BE2C (cell line): ENCODE measurements at regions not wholly inside any gene's neighbourhood (a gene's known extent, or its start where the extent isn't known, plus 50 kb on each side); places are given as distances from the start of the nearest gene placed in this dataset.

Experiments used
- DNase-seq: peaks from one replicate; pipeline ENCODE4 v3.0.0-alpha.2; 2020
- H3K27me3 ChIP-seq: fragments of 250-450 bp; sonication (Bioruptor Pico); 2 replicates; pipeline ENCODE4 v1.5.1; 2020; ENCODE audit warnings: mild to moderate bottlenecking
- H3K36me3 ChIP-seq: fragments of 250-450 bp; sonication (Bioruptor Pico); 2 replicates; pipeline ENCODE4 v1.5.1; 2020; ENCODE audit warnings: mild to moderate bottlenecking
- H3K4me1 ChIP-seq: fragments of 250-450 bp; sonication (Bioruptor Pico); 2 replicates; pipeline ENCODE4 v1.5.1; 2020
- H3K4me3 ChIP-seq: 2 replicates; pipeline ENCODE4 v1.5.1; 2011; ENCODE audit warnings: low read depth, low read length
- H3K9me3 ChIP-seq: fragments of 250-450 bp; sonication (Bioruptor Pico); 2 replicates; pipeline ENCODE4 v1.5.1; 2020
- CTCF ChIP-seq: IDR thresholded peaks from 2 replicates; pipeline ENCODE4 v1.5.1; 2012; ENCODE audit warnings: mild to moderate bottlenecking, low read depth, low read length

GRCh38 chr2:7405861-7406715, 488.9 kb downstream of the RNF144A start:
- Histone ChIP-seq H3K27me3 (no peaks in the 10 kb centered on the region), H3K9me3 (no peaks in the 10 kb centered on the region), H3K4me3 (no peak overlapping the region), H3K36me3 (no peaks in the 10 kb centered on the region), H3K4me1 (peaks cover 7% of the 10 kb centered on the region)
- TF ChIP-seq CTCF = no peak
- DNase-seq = no peak

DNA sequence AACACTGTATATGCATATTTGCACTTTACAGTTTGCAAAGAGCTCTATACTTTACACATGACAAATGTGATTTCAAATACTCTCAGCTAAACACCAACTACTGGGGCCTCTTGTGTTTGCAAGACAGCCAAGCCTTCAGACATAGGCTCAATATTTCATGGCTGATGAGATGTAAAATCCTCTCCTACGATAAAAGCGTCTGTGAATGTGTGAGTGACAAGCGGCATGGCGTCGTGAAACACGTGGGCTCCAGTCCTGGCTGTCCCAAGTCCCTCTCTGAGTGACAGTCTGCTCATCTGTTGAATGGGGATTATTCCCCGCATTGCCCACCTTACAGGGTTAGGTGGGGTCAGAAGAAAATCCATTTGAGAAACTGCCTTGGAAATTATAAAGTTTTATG, 489.8 kb downstream of the RNF144A start:
- no peak overlapping the region for H3K4me3 ChIP-seq
- H3K36me3 ChIP-seq = no peaks in the 10 kb centered on the region
- H3K4me1 ChIP-seq = 0 out of 2 replicates have a peak, but pooled peaks cover under 1% of the 10 kb centered on the region

GRCh38 chr2:7407906-7408680, 490.9 kb downstream of the RNF144A start:
- H3K4me3 ChIP-seq = no peak overlapping the region
- no peak for TF ChIP-seq CTCF
- no peaks in the 10 kb centered on the region for H3K27me3 ChIP-seq
- H3K36me3 ChIP-seq = no peaks in the 10 kb centered on the region
- DNase-seq = no peak
- no peaks in the 10 kb centered on the region for H3K4me1 ChIP-seq
- H3K9me3 ChIP-seq = no peaks in the 10 kb centered on the region

More for the DNA sequence above, 489.8 kb downstream of the RNF144A start:
- DNase-seq = no peak
- no peak for TF ChIP-seq CTCF
- Histone ChIP-seq H3K27me3 (no peaks in the 10 kb centered on the region), H3K9me3 (no peaks in the 10 kb centered on the region)

GRCh38 chr2:7411691-7412090, 494.5 kb downstream of the RNF144A start:
- H3K27me3 ChIP-seq = no peaks in the 10 kb centered on the region
- no peak for TF ChIP-seq CTCF
- H3K4me3 ChIP-seq = no peak overlapping the region
- DNase-seq = no peak
- no peaks in the 10 kb centered on the region for H3K36me3 ChIP-seq
- no peaks in the 10 kb centered on the region for H3K9me3 ChIP-seq
- no peaks in the 10 kb centered on the region for H3K4me1 ChIP-seq

- no peaks in the 10 kb centered on the region for H3K27me3 ChIP-seq
- no peak for DNase-seq
These were observed 500.9 kb downstream of the RNF144A start for GRCh38 chr2:7417845-7418742.

More at GRCh38 chr2:7417845-7418742, 500.9 kb downstream of the RNF144A start:
- H3K9me3 ChIP-seq = no peaks in the 10 kb centered on the region
- peaks cover 9% of the 10 kb centered on the region for H3K4me1 ChIP-seq
- no peak overlapping the region for H3K4me3 ChIP-seq
- TF ChIP-seq CTCF = no peak
- no peaks in the 10 kb centered on the region for H3K36me3 ChIP-seq
